ENCODE measurements at regions not wholly inside any gene's neighbourhood (a gene's known extent, or its start where the extent isn't known, plus 50 kb on each side); places are given as distances from the start of the nearest gene placed in this dataset.

GRCh38 chr1:212500983-212501382, 68.3 kb downstream of the NENF start:
- no peaks in the 10 kb centered on the region for H3K36me3 ChIP-seq (ENCODE audit: control insufficient read depth, insufficient read depth, low read length)
- DNase-seq (ENCODE audit: low read depth), result no peak
- peaks cover 4% of the 10 kb centered on the region for H3K27me3 ChIP-seq (ENCODE audit: control insufficient read depth, insufficient read depth, low read length)
- TF ChIP-seq CTCF (IDR thresholded peaks at IDR 0.05; ENCODE audit: insufficient read depth, low read length, poor library complexity, severe bottlenecking), result no peak
- H3K4me3 ChIP-seq (ENCODE audit: low read depth, low read length), result no peak overlapping the region

GRCh38 chr1:212503714-212504113, 71.0 kb downstream of the NENF start:
- no peak for TF ChIP-seq CTCF (IDR thresholded peaks at IDR 0.05; ENCODE audit: insufficient read depth, low read length, poor library complexity, severe bottlenecking)
- Histone ChIP-seq H3K4me3 (ENCODE audit: low read depth, low read length) (no peak overlapping the region), H3K27me3 (ENCODE audit: control insufficient read depth, insufficient read depth, low read length) (no peaks in the 10 kb centered on the region), H3K36me3 (ENCODE audit: control insufficient read depth, insufficient read depth, low read length) (no peaks in the 10 kb centered on the region)
- no peak for DNase-seq (ENCODE audit: low read depth)

GRCh38 chr1:212504171-212504803, 71.6 kb downstream of the NENF start:
- Histone ChIP-seq H3K36me3 (ENCODE audit: control insufficient read depth, insufficient read depth, low read length) (no peaks in the 10 kb centered on the region), H3K4me3 (ENCODE audit: low read depth, low read length) (no peak overlapping the region), H3K27me3 (ENCODE audit: control insufficient read depth, insufficient read depth, low read length) (no peaks in the 10 kb centered on the region)
- no peak for DNase-seq (ENCODE audit: low read depth)
- TF ChIP-seq CTCF (IDR thresholded peaks at IDR 0.05; ENCODE audit: insufficient read depth, low read length, poor library complexity, severe bottlenecking), result no peak

- no peak for DNase-seq (ENCODE audit: low read depth)
- Histone ChIP-seq H3K27me3 (ENCODE audit: control insufficient read depth, insufficient read depth, low read length) (no peaks in the 10 kb centered on the region), H3K4me3 (ENCODE audit: low read depth, low read length) (no peak overlapping the region), H3K36me3 (ENCODE audit: control insufficient read depth, insufficient read depth, low read length) (no peaks in the 10 kb centered on the region)
- no peak for TF ChIP-seq CTCF (IDR thresholded peaks at IDR 0.05; ENCODE audit: insufficient read depth, low read length, poor library complexity, severe bottlenecking)
Observed at GRCh38 chr1:212506666-212507065, 73.9 kb downstream of the NENF start.

GRCh38 chr1:212507369-212507768, 74.6 kb downstream of the NENF start:
- H3K36me3 ChIP-seq (ENCODE audit: control insufficient read depth, insufficient read depth, low read length), result no peaks in the 10 kb centered on the region
- no peak overlapping the region for H3K4me3 ChIP-seq (ENCODE audit: low read depth, low read length)
- TF ChIP-seq CTCF (IDR thresholded peaks at IDR 0.05; ENCODE audit: insufficient read depth, low read length, poor library complexity, severe bottlenecking), result no peak
- no peak for DNase-seq (ENCODE audit: low read depth)
- H3K27me3 ChIP-seq (ENCODE audit: control insufficient read depth, insufficient read depth, low read length), result no peaks in the 10 kb centered on the region
